ENCODE measurements at regions not wholly inside any gene's neighbourhood (a gene's known extent, or its start where the extent isn't known, plus 50 kb on each side); places are given as distances from the start of the nearest gene placed in this dataset.
"Not testable (repeated sequence)": the region's sequence is repeated elsewhere in the genome, so short reads cannot be mapped to it uniquely, and the experiment has no call there.

DNA sequence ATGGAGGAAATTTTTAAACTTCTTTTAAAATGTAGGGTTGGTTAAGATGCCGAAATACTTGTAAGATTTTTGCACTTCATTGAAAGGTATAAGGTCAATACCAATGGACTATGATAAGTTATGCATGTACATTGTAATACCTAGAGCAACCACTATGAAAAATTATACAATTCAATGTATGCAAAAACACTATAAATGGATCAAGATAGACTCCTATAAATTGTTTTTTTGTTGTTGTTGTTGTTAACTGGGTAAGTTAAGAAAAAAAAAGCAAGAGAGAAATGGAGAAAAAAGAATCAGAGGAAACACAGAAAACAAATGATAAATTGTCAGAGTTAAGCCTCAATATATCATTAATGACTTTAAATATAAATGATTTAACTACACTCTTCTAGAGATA, 421.2 kb downstream of the TMEM182 start:
- no peaks in the 10 kb centered on the region for H3K27me3 Mint-ChIP-seq
- H3K36me3 Mint-ChIP-seq (ENCODE audit: insufficient read depth), result no peaks in the 10 kb centered on the region
- H3K4me1 Mint-ChIP-seq (ENCODE audit: low read depth in 2 of 2), result no peaks in the 10 kb centered on the region
- H3K4me3 Mint-ChIP-seq, result no peak overlapping the region
- DNase-seq (no peak), ATAC-seq (replicated peaks) (no peak)
- H3K27ac Mint-ChIP-seq, result no peak overlapping the region
- H3K9me3 Mint-ChIP-seq, result peaks cover 3 to 10% of the 10 kb centered on the region in 2 donors

- ATAC-seq (replicated peaks) (no peak), DNase-seq (no peak)
- no peaks in the 10 kb centered on the region for H3K36me3 Mint-ChIP-seq (ENCODE audit: insufficient read depth)
- no peak overlapping the region for H3K4me3 Mint-ChIP-seq
- H3K27ac Mint-ChIP-seq, result no peak overlapping the region
- no peaks in the 10 kb centered on the region for H3K27me3 Mint-ChIP-seq
- H3K4me1 Mint-ChIP-seq (ENCODE audit: low read depth in 2 of 2), result no peaks in the 10 kb centered on the region
- H3K9me3 Mint-ChIP-seq, result peaks cover 7 to 19% of the 10 kb centered on the region in 2 donors
Observed at GRCh38 chr2:103196802-103197201, 435.0 kb downstream of the TMEM182 start.

- H3K9me3 Mint-ChIP-seq, result peaks cover 10 to 15% of the 10 kb centered on the region in 2 donors
- H3K4me1 Mint-ChIP-seq (ENCODE audit: low read depth in 2 of 2); H3K4me3 Mint-ChIP-seq; H3K36me3 Mint-ChIP-seq (ENCODE audit: insufficient read depth); ATAC-seq (replicated peaks); H3K27ac Mint-ChIP-seq; H3K27me3 Mint-ChIP-seq; DNase-seq: not testable (repeated sequence)
Observed at GRCh38 chr2:103200774-103201173, 438.9 kb downstream of the TMEM182 start.

DNA sequence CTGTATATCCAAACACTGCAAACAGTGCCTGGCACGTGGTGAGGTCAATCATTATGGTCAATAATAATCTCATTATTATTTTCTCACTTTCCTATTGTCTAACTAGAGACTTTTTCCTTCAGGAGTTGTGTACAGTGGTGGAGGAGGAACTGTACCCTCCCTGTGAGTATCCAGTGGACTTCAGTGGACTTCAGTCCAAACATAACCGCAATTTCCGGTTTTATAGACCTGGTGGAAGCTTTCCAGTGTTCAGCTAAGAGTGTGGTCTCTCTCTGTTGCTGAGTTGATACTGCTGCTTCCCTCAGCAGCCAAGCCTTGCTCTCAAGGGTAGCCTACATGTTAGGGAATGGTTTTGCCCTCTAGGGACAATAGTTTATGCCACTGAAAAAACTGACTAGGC, 447.1 kb downstream of the TMEM182 start:
- no peak overlapping the region for H3K27ac Mint-ChIP-seq
- ATAC-seq (replicated peaks) (no peak), DNase-seq (no peak)
- H3K4me3 Mint-ChIP-seq, result no peak overlapping the region
- peaks cover 13 to 22% of the 10 kb centered on the region in 2 donors for H3K9me3 Mint-ChIP-seq
- no peaks in the 10 kb centered on the region for H3K4me1 Mint-ChIP-seq (ENCODE audit: low read depth in 2 of 2)
- no peaks in the 10 kb centered on the region for H3K27me3 Mint-ChIP-seq
- no peaks in the 10 kb centered on the region for H3K36me3 Mint-ChIP-seq (ENCODE audit: insufficient read depth)

DNA sequence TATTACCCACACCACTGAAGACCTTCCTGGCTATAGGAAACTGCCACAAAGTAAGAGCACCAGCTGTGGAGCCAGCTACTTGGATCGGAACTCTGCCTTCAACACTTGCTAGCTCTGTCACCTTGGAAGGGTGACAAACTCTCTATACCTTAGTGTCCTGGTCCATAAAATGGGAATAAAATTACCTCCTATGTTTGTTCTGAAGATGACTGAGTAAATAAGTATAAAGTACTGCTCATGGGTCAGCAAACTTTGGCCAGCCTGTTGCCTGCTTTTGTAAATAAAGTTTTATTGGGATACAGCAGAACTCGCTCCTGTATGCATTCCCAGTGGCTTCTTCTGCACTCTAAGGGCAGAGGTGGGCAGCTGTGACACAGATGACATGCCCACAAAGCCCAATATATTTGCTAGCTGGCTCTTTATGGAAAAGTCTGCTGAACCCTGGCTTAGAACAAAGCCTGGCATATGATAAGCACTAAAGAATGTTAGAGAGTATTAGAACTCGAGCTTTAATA, 451.3 kb downstream of the TMEM182 start:
- no peaks in the 10 kb centered on the region for H3K4me1 Mint-ChIP-seq (ENCODE audit: low read depth in 2 of 2)
- peaks cover 11 to 13% of the 10 kb centered on the region in 2 donors for H3K9me3 Mint-ChIP-seq
- DNase-seq (no peak), ATAC-seq (replicated peaks) (no peak)
- H3K27ac Mint-ChIP-seq, result no peak overlapping the region
- no peak overlapping the region for H3K4me3 Mint-ChIP-seq
- no peaks in the 10 kb centered on the region for H3K36me3 Mint-ChIP-seq (ENCODE audit: insufficient read depth)
- H3K27me3 Mint-ChIP-seq, result no peaks in the 10 kb centered on the region

DNA sequence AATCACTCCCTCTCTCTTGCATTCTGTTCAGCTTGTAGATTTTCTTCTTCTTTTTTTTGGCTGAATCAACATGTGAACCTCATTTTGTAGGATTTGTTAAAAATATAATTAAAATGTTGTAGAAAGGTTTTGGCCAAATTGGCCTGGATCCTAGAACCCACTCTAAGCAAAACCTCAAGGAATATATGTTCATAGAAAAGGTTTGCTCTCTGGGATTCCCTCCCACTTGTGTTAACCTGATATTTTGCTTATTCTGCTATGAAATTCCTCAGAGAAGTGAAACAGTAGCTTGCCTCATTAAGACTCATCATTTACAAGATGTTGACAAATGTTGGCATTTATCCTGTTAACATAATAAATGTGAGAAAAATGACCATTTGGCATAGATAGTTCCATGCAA, 456.7 kb downstream of the TMEM182 start:
- Mint-ChIP-seq H3K27me3 (no peaks in the 10 kb centered on the region), H3K9me3 (peaks cover 6 to 13% of the 10 kb centered on the region in 2 donors), H3K36me3 (ENCODE audit: insufficient read depth) (no peaks in the 10 kb centered on the region), H3K27ac (no peak overlapping the region), H3K4me1 (ENCODE audit: low read depth in 2 of 2) (no peaks in the 10 kb centered on the region), H3K4me3 (no peak overlapping the region)
- ATAC-seq (replicated peaks), result no peak
- DNase-seq, result no peak

GRCh38 chr2:103219398-103219797, 457.6 kb downstream of the TMEM182 start:
- DNase-seq (no peak), ATAC-seq (replicated peaks) (no peak)
- H3K4me1 Mint-ChIP-seq (ENCODE audit: low read depth in 2 of 2), result no peaks in the 10 kb centered on the region
- H3K36me3 Mint-ChIP-seq (ENCODE audit: insufficient read depth), result no peaks in the 10 kb centered on the region
- peaks cover 6 to 13% of the 10 kb centered on the region in 2 donors for H3K9me3 Mint-ChIP-seq
- no peaks in the 10 kb centered on the region for H3K27me3 Mint-ChIP-seq
- no peak overlapping the region for H3K4me3 Mint-ChIP-seq
- no peak overlapping the region for H3K27ac Mint-ChIP-seq

- no peak overlapping the region for H3K4me3 Mint-ChIP-seq
- H3K27ac Mint-ChIP-seq, result no peak overlapping the region
- DNase-seq, result no peak
- H3K27me3 Mint-ChIP-seq, result no peaks in the 10 kb centered on the region
- no peaks in the 10 kb centered on the region for H3K4me1 Mint-ChIP-seq (ENCODE audit: low read depth in 2 of 2)
- no peaks in the 10 kb centered on the region for H3K36me3 Mint-ChIP-seq (ENCODE audit: insufficient read depth)
- no peak for ATAC-seq (replicated peaks)
- H3K9me3 Mint-ChIP-seq, result peaks cover 6% of the 10 kb centered on the region in 2 donors
Observed at GRCh38 chr2:103222969-103223368, 461.1 kb downstream of the TMEM182 start.

- no peak overlapping the region for H3K27ac Mint-ChIP-seq
- H3K27me3 Mint-ChIP-seq, result no peaks in the 10 kb centered on the region
- no peaks in the 10 kb centered on the region for H3K36me3 Mint-ChIP-seq (ENCODE audit: insufficient read depth)
- ATAC-seq (replicated peaks), result no peak
- no peak for DNase-seq
- H3K4me3 Mint-ChIP-seq, result no peak overlapping the region
- H3K4me1 Mint-ChIP-seq (ENCODE audit: low read depth in 2 of 2), result no peaks in the 10 kb centered on the region
- peaks cover 4 to 10% of the 10 kb centered on the region in 2 donors for H3K9me3 Mint-ChIP-seq
Observed at GRCh38 chr2:103230796-103231195, 469.0 kb downstream of the TMEM182 start.

- Mint-ChIP-seq H3K27me3 (no peaks in the 10 kb centered on the region), H3K27ac (no peak overlapping the region), H3K9me3 (peaks cover 7 to 10% of the 10 kb centered on the region in 2 donors), H3K4me3 (no peak overlapping the region), H3K36me3 (ENCODE audit: insufficient read depth) (no peaks in the 10 kb centered on the region), H3K4me1 (ENCODE audit: low read depth in 2 of 2) (no peaks in the 10 kb centered on the region)
- DNase-seq, result no peak
- ATAC-seq (replicated peaks), result no peak
Observed at GRCh38 chr2:103232865-103233264, 471.0 kb downstream of the TMEM182 start.

DNA sequence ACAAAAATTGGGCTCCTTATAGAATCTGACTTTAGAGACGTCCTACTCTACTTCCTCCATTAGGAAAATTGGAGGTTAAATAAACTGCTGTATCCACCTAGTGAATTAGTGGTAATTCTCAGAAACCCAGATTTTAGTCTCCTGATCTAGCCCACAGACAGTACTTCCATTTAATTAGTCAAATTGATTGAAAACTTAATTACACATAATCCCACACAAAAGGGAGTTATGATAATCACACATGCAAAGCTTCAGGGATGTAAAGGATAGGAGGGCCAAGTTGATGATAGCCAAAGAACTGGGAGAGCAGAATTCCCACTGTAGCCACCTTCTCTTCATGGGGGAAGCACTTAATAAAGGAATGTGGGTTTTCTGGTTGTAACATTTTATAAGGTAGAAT, 471.9 kb downstream of the TMEM182 start:
- Mint-ChIP-seq H3K4me1 (ENCODE audit: low read depth in 2 of 2) (no peaks in the 10 kb centered on the region), H3K27me3 (no peaks in the 10 kb centered on the region), H3K36me3 (ENCODE audit: insufficient read depth) (no peaks in the 10 kb centered on the region), H3K4me3 (no peak overlapping the region), H3K9me3 (peaks cover 10 to 12% of the 10 kb centered on the region in 2 donors), H3K27ac (no peak overlapping the region)
- ATAC-seq (replicated peaks) (no peak), DNase-seq (no peak)

DNA sequence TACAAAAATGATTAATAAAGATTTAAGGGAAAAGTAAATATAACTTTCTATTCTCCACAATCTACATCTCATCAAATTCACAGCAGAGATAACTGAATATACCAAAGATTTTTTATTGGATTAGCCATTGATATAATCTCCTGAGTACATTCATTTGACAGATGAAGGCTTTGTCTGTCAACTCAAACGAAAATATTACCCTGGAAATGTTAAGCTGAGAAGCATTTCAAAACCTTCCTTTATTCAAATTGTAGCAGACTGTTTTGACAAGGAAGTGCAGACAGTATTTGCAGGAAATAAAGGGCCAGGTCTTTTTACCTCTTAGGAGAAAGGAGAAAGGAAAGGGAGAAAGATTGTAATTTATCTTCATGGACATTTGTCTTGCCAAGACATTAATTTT, 473.5 kb downstream of the TMEM182 start:
- no peak overlapping the region for H3K4me3 Mint-ChIP-seq
- peaks cover 0 to 9% of the 10 kb centered on the region in 2 donors for H3K9me3 Mint-ChIP-seq

GRCh38 chr2:103249462-103249861, 487.6 kb downstream of the TMEM182 start:
- no peak for DNase-seq
- H3K27me3 Mint-ChIP-seq, result no peaks in the 10 kb centered on the region
- no peaks in the 10 kb centered on the region for H3K36me3 Mint-ChIP-seq (ENCODE audit: insufficient read depth)
- peaks cover 4 to 19% of the 10 kb centered on the region in 2 donors for H3K9me3 Mint-ChIP-seq
- H3K4me3 Mint-ChIP-seq, result no peak overlapping the region
- H3K4me1 Mint-ChIP-seq (ENCODE audit: low read depth in 2 of 2), result no peaks in the 10 kb centered on the region
- ATAC-seq (replicated peaks), result no peak
- no peak overlapping the region for H3K27ac Mint-ChIP-seq

More for the DNA sequence above, 473.5 kb downstream of the TMEM182 start:
- no peaks in the 10 kb centered on the region for H3K4me1 Mint-ChIP-seq (ENCODE audit: low read depth in 2 of 2)
- no peaks in the 10 kb centered on the region for H3K36me3 Mint-ChIP-seq (ENCODE audit: insufficient read depth)
- H3K27ac Mint-ChIP-seq, result no peak overlapping the region
- DNase-seq, result no peak
- H3K27me3 Mint-ChIP-seq, result no peaks in the 10 kb centered on the region
- no peak for ATAC-seq (replicated peaks)

DNA sequence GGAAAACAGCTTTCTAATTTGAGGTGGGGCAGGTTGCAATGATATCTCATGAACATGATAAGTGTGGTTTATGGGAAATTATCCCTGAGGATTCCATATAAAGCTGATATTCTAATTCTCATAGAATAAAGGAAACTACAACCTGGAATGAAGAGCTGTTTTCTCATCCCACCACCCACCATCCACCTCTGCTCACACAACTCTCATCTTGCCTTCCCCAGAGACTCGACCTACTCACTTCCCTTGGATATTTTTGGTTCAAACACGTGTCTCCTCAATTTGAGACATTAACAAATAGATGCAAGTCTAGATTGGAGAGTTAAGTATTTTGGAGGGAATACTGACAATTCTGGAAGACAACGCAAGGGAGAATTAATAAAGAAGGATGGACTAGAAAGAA, 490.9 kb downstream of the TMEM182 start:
- H3K4me3 Mint-ChIP-seq, result no peak overlapping the region
- no peaks in the 10 kb centered on the region for H3K27me3 Mint-ChIP-seq
- H3K4me1 Mint-ChIP-seq (ENCODE audit: low read depth in 2 of 2), result no peaks in the 10 kb centered on the region
- ATAC-seq (replicated peaks) (no peak), DNase-seq (no peak)
- H3K27ac Mint-ChIP-seq, result no peak overlapping the region
- no peaks in the 10 kb centered on the region for H3K36me3 Mint-ChIP-seq (ENCODE audit: insufficient read depth)
- H3K9me3 Mint-ChIP-seq, result peaks cover 6 to 19% of the 10 kb centered on the region in 2 donors

DNA sequence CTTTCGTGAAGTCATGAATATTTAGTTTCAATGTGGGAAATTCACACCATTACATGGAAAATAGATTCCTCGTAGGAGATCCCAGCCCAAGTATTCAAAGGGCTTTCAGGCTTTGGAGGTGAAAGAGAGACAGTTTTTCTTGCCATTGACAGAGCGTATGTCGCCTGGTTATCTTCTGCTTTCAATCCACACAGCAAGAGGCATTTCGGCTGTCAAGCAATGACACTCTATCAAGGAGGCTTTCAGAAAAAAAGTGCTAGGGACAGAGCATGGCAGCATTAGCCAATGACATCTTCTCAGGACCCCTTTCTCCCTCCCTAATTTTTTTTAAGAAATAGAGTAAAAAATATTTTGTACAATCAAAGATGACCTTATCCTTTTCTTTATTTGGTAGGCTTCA, 492.8 kb downstream of the TMEM182 start:
- Mint-ChIP-seq H3K4me1 (ENCODE audit: low read depth in 2 of 2) (no peaks in the 10 kb centered on the region), H3K27me3 (no peaks in the 10 kb centered on the region), H3K27ac (no peak overlapping the region), H3K4me3 (no peak overlapping the region), H3K36me3 (ENCODE audit: insufficient read depth) (no peaks in the 10 kb centered on the region), H3K9me3 (peaks cover 6 to 19% of the 10 kb centered on the region in 2 donors)
- DNase-seq (no peak), ATAC-seq (replicated peaks) (no peak)

All from effector memory CD8-positive, alpha-beta T cell (primary cell).